Suprapubic skin (tissue), 4 donors: ENCODE measurements at regions not wholly inside any gene's neighbourhood (a gene's known extent, or its start where the extent isn't known, plus 50 kb on each side); places are given as distances from the start of the nearest gene placed in this dataset.
"Not testable (repeated sequence)": the region's sequence is repeated elsewhere in the genome, so short reads cannot be mapped to it uniquely, and the experiment has no call there.

Source experiments
- DNase-seq, 2 donors: peaks; one replicate each; pipeline ENCODE4 v3.0.0-alpha.2; 2019; ENCODE audit warnings: low spot score in 2 of 2
- H3K27ac ChIP-seq: fragments of 200-600 bp; sonication (generic); one replicate; pipeline ENCODE4 v1.5.1; 2019
- H3K27me3 ChIP-seq: fragments of 200-600 bp; sonication (generic); one replicate; pipeline ENCODE4 v1.5.1; 2019
- H3K36me3 ChIP-seq: fragments of 200-600 bp; sonication (generic); one replicate; pipeline ENCODE4 v1.5.1; 2019
- H3K4me1 ChIP-seq: fragments of 200-600 bp; sonication (generic); one replicate; pipeline ENCODE4 v1.5.1; 2019
- H3K4me3 ChIP-seq: fragments of 200-600 bp; sonication (generic); one replicate; pipeline ENCODE4 v1.5.1; 2019; ENCODE audit warnings: mild to moderate bottlenecking
- H3K9me3 ChIP-seq: fragments of 200-600 bp; sonication (generic); one replicate; pipeline ENCODE4 v1.5.1; 2019
- EP300 ChIP-seq: sonication (generic); formaldehyde crosslinking; IDR thresholded peaks from one replicate; pipeline ENCODE4 v1.6.1; 2017; ENCODE audit warnings: antibody characterized with exemption
- POLR2A ChIP-seq, 2 donors: fragments of 450-650 bp; IDR thresholded peaks; one replicate each; pipeline ENCODE4 v1.6.1; 2017; ENCODE audit warnings: antibody characterized with exemption in 2 of 2, mild to moderate bottlenecking in 2 of 2, moderate library complexity in 2 of 2
- POLR2AphosphoS5 ChIP-seq, 3 donors: sonication (generic); formaldehyde crosslinking; IDR thresholded peaks; one replicate each; pipeline ENCODE4 v1.6.1; 2017; ENCODE audit warnings: antibody characterized with exemption in 3 of 3
- WGBS: methylation state at CpG from one replicate; pipeline ENCODE4 v1.1.5; 2018; 5-methylcytosine and 5-hydroxymethylcytosine counted together
- TF ChIP-seq, protein P1 (sequence below), 2 donors: fragments of 200-600 bp in 1 of 2; fragments of 450-650 bp in 1 of 2; sonication (generic) in 1 of 2; IDR thresholded peaks; one replicate each; pipeline ENCODE4 v1.5.1; 2016 to 2019; ENCODE audit warnings: antibody characterized with exemption in 2 of 2, mild to moderate bottlenecking in 1 of 2, moderate library complexity in 1 of 2

DNA sequence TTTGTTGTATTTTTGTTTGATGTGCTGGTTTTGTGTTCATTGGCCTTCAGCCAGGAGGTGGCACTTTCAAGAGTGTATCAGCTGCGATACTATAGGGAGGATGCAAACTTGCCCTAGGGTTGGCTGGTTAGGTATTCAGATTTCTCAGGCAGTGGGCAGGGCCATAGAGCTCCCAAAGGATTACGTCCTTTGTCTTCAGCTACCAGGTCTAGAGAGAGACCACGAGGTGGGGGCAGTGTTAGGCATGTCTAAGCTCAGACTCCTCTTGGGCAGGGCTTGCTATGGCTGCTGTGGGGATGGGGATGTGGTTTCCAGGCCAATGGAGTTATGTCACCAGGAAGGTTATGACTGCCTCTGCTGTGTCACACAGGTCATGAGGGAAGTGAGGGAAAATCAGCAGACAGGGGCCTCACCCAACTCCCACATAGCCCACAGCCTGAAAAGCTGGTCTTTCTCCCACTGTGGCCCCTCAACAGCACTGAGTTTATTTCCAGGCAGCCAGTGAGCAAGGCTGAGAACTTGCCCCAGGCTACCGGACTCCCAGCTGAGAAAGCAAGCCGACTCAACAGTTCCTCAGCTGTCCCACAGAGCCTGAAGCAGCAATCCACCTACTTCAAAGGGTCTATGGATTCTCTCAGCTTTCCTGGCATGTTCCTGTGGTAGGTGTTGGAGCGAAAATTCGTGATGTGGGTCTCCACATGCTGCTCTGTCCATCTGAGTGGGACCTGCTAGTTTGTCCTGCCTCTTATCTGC, 227.4 kb upstream of the COBL start:
- H3K36me3 ChIP-seq, result no peaks in the 10 kb centered on the region
- H3K27ac ChIP-seq, result no peak overlapping the region
- no peaks in the 10 kb centered on the region for H3K9me3 ChIP-seq
- TF ChIP-seq, protein P1, sequence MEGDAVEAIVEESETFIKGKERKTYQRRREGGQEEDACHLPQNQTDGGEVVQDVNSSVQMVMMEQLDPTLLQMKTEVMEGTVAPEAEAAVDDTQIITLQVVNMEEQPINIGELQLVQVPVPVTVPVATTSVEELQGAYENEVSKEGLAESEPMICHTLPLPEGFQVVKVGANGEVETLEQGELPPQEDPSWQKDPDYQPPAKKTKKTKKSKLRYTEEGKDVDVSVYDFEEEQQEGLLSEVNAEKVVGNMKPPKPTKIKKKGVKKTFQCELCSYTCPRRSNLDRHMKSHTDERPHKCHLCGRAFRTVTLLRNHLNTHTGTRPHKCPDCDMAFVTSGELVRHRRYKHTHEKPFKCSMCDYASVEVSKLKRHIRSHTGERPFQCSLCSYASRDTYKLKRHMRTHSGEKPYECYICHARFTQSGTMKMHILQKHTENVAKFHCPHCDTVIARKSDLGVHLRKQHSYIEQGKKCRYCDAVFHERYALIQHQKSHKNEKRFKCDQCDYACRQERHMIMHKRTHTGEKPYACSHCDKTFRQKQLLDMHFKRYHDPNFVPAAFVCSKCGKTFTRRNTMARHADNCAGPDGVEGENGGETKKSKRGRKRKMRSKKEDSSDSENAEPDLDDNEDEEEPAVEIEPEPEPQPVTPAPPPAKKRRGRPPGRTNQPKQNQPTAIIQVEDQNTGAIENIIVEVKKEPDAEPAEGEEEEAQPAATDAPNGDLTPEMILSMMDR (IDR thresholded peaks at IDR 0.05), result no peak
- TF ChIP-seq POLR2A (IDR thresholded peaks at IDR 0.05) (no peak), EP300 (no peak), POLR2AphosphoS5 (IDR thresholded peaks at IDR 0.05) (no peak)
- H3K4me3 ChIP-seq, result no peak overlapping the region
- DNase-seq, result no peak
- H3K27me3 ChIP-seq, result no peaks in the 10 kb centered on the region
- no peaks in the 10 kb centered on the region for H3K4me1 ChIP-seq
- WGBS, result 81% methylated on average over 7 of the region's 7 CpGs

DNA sequence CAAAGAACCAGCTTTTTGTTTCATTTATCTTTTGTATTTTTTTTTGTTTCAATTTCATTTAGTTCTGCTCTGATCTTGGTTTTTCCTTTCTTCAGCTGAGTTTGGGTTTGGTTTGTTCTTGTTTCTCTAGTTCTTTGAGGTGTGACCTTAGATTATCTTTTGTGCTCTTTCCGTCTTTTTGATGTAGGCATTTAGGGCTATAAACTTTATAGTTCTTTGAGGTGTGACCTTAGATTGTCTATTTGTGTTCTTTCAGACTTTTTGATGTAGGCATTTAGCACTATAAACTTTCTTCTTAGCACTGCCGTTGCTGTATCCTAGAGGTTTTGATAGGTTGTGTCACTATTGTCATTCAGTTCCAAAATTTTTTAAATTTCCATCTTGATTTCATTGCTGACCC, 224.3 kb upstream of the COBL start:
- H3K27ac ChIP-seq, DNase-seq, H3K4me1 ChIP-seq, H3K36me3 ChIP-seq, H3K9me3 ChIP-seq, H3K4me3 ChIP-seq, H3K27me3 ChIP-seq: not testable (repeated sequence)
- 47% methylated on average over 2 of the region's 2 CpGs for WGBS

DNA sequence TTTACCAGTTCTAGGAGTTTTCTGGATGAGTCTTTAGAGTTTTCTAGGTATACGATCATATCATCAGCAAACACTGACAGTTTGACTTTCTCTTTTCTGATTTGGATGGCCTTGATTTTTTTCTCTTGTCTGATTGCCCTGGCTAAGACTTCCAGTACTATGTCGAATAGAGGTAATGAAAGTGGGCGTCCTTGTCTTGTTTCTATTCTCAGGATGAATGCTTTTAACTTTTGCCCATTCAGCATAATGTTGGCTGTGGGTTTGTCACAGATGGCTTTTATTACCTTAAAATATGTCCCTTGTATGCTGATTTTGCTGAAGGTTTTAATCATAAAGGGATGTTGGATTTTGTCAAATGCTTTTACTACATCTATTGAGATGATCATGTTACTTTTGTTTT, 223.2 kb upstream of the COBL start:
- no peak for DNase-seq
- no peak overlapping the region for H3K4me3 ChIP-seq
- H3K27me3 ChIP-seq, result no peaks in the 10 kb centered on the region
- H3K4me1 ChIP-seq, result no peaks in the 10 kb centered on the region
- H3K9me3 ChIP-seq, result no peaks in the 10 kb centered on the region
- H3K36me3 ChIP-seq, result no peaks in the 10 kb centered on the region
- TF ChIP-seq POLR2AphosphoS5 (IDR thresholded peaks at IDR 0.05) (no peak), POLR2A (IDR thresholded peaks at IDR 0.05) (no peak), EP300 (no peak)
- TF ChIP-seq, protein P1 (IDR thresholded peaks at IDR 0.05), result no peak
- no peak overlapping the region for H3K27ac ChIP-seq
- WGBS, result 69% methylated on average over 3 of the region's 3 CpGs

DNA sequence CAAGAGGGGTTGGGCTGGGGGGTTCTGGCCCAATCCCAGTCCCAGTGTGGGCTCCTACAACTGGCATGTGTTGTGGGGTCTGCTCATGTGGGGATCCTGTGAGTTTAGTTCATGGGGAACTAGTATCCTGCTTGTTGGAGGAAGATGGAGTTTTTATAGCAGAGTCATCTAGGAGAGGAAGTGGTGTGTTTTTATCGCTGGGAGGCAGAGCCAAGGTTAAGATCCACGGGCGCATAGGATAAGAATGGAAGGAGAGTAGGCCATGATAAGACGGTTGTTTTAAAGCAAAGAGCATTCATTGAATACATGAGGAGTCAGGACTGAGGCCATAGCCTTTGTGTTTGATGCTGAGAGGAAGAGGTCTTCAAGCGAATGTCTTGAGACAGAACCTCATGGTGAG, 211.6 kb upstream of the COBL start:
- TF ChIP-seq POLR2A (IDR thresholded peaks at IDR 0.05), result no peak
- TF ChIP-seq EP300, result no peak
- no peak for TF ChIP-seq POLR2AphosphoS5 (IDR thresholded peaks at IDR 0.05)
- TF ChIP-seq, protein P1 (IDR thresholded peaks at IDR 0.05), result no peak
- H3K9me3 ChIP-seq, result no peaks in the 10 kb centered on the region
- H3K4me3 ChIP-seq, result no peak overlapping the region
- H3K27ac ChIP-seq, result no peak overlapping the region
- no peak for DNase-seq
- H3K27me3 ChIP-seq, result no peaks in the 10 kb centered on the region
- H3K4me1 ChIP-seq, result no peaks in the 10 kb centered on the region
- no peaks in the 10 kb centered on the region for H3K36me3 ChIP-seq
- 95% methylated on average over 5 of the region's 5 CpGs for WGBS

DNA sequence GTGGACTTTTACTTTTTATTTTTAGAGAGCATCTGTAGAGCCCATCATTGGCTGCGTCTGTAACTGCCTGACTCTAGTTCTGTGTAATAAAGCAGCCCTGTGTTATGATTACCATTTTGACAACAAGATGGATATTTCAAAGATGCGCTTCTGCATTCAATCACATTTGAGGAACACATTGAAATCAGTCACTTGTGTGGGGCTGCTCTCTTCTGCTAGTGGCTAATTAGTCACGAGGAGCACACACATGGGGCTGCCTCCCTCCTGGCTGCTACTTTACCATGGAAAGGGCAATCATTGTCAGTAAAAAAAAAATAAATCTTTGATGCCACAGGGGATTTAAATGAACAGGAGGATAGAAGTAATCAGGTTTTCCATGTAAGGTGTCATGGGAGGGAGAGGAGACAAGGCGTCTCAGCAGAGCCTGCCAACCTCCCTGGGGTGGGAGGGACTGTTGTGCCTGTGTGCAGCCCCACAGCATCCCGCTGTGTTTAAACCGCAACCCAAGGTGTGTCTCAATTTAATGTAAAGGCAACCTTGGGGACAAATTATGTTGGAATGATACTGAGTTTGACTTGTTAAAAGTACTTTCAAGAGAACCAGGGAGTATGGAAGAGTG, 205.2 kb upstream of the COBL start:
- DNase-seq, result no peak
- Histone ChIP-seq H3K27me3 (no peaks in the 10 kb centered on the region), H3K9me3 (peaks cover 3% of the 10 kb centered on the region), H3K4me1 (no peaks in the 10 kb centered on the region), H3K4me3 (no peak overlapping the region), H3K27ac (no peak overlapping the region), H3K36me3 (no peaks in the 10 kb centered on the region)
- 65% methylated on average over 6 of the region's 6 CpGs for WGBS
- TF ChIP-seq EP300, result no peak
- TF ChIP-seq, protein P1 (IDR thresholded peaks at IDR 0.05), result no peak
- no peak for TF ChIP-seq POLR2AphosphoS5 (IDR thresholded peaks at IDR 0.05)
- TF ChIP-seq POLR2A (IDR thresholded peaks at IDR 0.05), result no peak
